Activated naive CD4-positive, alpha-beta T cell treated with anti-CD3 and anti-CD28 coated beads, Interleukin-2, amount 50 U/mL, for 24 hours (primary cell): ENCODE measurements at regions not wholly inside any gene's neighbourhood (a gene's known extent, or its start where the extent isn't known, plus 50 kb on each side); places are given as distances from the start of the nearest gene placed in this dataset.
A peak's percentile ranks its signal among the peaks of the same experiment; 100 is the strongest.

ENCODE experiments used
- H3K27ac Mint-ChIP-seq: one replicate; pipeline ENCODE4 v1.8.0; 2021; ENCODE audit warnings: mild to moderate bottlenecking, mixed read lengths
- H3K27me3 Mint-ChIP-seq: one replicate; pipeline ENCODE4 v1.8.0; 2021; ENCODE audit warnings: mixed read lengths
- H3K36me3 Mint-ChIP-seq: one replicate; pipeline ENCODE4 v1.8.0; 2021; ENCODE audit warnings: mixed read lengths
- H3K4me1 Mint-ChIP-seq: one replicate; pipeline ENCODE4 v1.8.0; 2021; ENCODE audit warnings: mixed read lengths
- H3K4me3 Mint-ChIP-seq: one replicate; pipeline ENCODE4 v1.8.0; 2021; ENCODE audit warnings: mild to moderate bottlenecking, mixed read lengths
- H3K9me3 Mint-ChIP-seq: one replicate; pipeline ENCODE4 v1.8.0; 2021; ENCODE audit warnings: mixed read lengths

DNA sequence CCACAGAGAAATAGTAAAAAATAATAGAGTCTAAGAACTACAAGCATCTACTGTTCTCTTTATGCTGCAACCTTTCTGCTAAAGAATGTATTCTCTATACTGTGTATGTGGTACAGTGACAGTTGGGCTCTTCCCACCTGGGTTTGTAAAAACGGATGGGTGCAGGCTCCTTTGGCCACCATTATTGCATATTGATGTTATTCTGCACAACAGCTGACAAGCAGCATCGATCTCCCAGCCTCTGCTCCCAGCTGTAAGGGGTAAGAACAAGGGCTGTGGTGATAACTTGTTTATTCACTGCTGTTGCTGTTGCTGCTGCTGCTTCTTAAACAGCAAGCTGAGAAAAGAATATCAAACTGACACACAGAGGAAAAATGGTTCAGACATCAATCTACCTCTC, 56.1 kb downstream of the KCNRG start:
- Mint-ChIP-seq H3K36me3 (peaks cover 9% of the 10 kb centered on the region), H3K27me3 (no peaks in the 10 kb centered on the region), H3K4me1 (peaks cover 34% of the 10 kb centered on the region), H3K27ac (no peak overlapping the region), H3K9me3 (no peaks in the 10 kb centered on the region), H3K4me3 (no peak overlapping the region)

- H3K4me3 Mint-ChIP-seq = no peak overlapping the region
- peaks cover 3% of the 10 kb centered on the region for H3K27me3 Mint-ChIP-seq
- peaks cover 9% of the 10 kb centered on the region for H3K36me3 Mint-ChIP-seq
- H3K9me3 Mint-ChIP-seq = no peaks in the 10 kb centered on the region
- H3K27ac Mint-ChIP-seq = no peak overlapping the region
- peaks cover 39% of the 10 kb centered on the region for H3K4me1 Mint-ChIP-seq
Measured at GRCh38 chr13:50072676-50073075, 57.4 kb downstream of the KCNRG start.

GRCh38 chr13:50073340-50073739, 58.1 kb downstream of the KCNRG start:
- peaks cover 40% of the 10 kb centered on the region for H3K4me1 Mint-ChIP-seq
- peaks cover 3% of the 10 kb centered on the region for H3K27me3 Mint-ChIP-seq
- H3K4me3 Mint-ChIP-seq = no peak overlapping the region
- H3K9me3 Mint-ChIP-seq = no peaks in the 10 kb centered on the region
- peaks cover 7% of the 10 kb centered on the region for H3K36me3 Mint-ChIP-seq
- no peak overlapping the region for H3K27ac Mint-ChIP-seq

DNA sequence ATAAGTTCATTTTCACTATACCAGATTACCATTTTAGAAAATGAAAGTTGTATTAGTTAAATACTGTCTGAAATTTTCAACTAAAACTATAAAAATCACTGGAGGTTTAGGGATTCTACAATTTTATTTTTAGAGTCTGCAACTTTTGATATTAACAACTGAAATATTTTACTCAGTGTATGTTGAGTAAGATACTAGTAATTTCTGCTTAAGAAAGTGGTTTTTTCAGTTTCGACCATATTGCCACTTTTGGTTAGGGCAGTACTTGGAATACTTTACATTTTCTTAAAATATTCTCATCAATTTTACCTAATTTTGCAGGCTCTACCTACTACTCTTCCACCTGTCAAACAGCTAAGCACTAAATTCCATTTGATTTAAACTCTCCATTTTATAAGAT, 59.6 kb downstream of the KCNRG start:
- Mint-ChIP-seq H3K4me1 (peaks cover 46% of the 10 kb centered on the region), H3K9me3 (no peaks in the 10 kb centered on the region), H3K4me3 (no peak overlapping the region), H3K27me3 (peaks cover 5% of the 10 kb centered on the region), H3K27ac (no peak overlapping the region), H3K36me3 (peaks cover 7% of the 10 kb centered on the region)

DNA sequence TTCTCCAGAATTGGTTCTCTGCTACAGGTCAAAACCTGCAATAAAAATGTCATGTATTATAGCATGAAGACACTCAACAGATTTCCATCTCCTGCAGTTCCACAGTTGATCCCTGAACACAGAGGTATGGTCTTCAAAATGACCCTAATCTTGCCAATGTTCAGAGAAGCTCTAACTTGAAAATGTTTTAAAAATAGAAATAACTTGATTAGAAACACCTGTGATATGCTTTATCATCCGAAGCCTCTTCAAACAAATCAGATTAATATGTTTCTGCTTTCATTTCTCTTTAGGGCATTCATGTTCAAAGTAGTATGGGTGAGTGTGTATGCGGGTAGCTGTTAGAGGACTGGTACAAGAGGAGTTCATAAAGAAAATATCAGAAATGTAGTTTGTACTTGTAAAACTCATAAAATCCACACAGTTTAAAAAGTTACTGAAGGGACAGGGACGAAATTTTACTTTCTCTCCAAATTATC, 60.4 kb downstream of the KCNRG start:
- Mint-ChIP-seq H3K4me1 (peaks cover 52% of the 10 kb centered on the region), H3K27me3 (peaks cover 5% of the 10 kb centered on the region), H3K9me3 (no peaks in the 10 kb centered on the region), H3K4me3 (peak overlapping the region; percentile 53), H3K36me3 (peaks cover 7% of the 10 kb centered on the region), H3K27ac (no peak overlapping the region)

DNA sequence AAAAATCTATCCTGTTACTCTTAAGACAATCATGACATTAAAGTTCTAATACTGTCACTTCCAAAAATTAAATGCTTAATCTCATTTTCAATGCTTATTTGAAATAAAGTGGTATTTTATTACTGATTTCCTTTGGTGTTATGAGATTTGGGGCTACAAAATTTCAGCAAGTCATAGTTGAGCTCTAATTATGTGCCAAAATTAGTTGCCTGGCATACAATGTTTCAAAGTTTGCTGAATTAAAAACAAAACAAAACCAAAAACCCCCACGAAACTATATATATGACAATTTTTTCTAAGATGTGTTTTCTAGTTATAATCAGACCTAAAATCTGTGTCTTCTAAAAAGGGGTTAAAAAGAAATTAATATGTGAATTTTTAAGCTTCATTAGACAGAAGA, 62.2 kb downstream of the KCNRG start:
- Mint-ChIP-seq H3K4me3 (no peak overlapping the region), H3K27ac (no peak overlapping the region)

DNA sequence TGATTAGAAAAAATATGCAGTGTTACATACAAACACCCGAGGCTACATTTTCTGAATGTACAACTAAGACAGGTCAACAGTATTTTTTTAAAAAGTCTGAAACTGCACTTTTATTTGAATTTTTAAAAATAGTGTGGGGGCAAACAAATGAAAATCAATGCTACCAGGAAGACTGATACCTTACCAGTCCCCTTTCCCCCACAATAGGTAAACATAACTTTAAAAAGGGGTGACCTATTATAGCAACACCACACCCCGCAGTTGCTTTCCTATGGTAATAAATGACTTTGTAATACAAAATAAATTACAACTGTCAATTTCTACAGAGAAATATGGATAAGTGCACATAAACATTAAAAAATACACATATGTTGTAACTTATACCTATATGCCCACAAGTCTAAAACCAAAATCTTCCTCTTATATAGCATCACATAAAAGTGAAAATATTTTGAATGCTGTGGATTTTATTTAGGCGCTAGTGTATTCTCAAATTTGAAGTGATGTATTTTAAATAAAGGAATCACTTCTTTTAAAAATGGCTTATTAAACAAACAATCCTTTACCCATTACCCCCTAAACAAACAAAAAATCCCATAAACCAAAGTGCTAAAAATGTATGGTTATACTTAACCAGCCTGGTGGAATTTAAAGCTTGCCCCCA, 63.1 kb downstream of the KCNRG start:
- H3K4me1 Mint-ChIP-seq = peaks cover 47% of the 10 kb centered on the region
- H3K9me3 Mint-ChIP-seq = no peaks in the 10 kb centered on the region
- peaks cover 9% of the 10 kb centered on the region for H3K36me3 Mint-ChIP-seq
- H3K27me3 Mint-ChIP-seq = peaks cover 5% of the 10 kb centered on the region
- peak overlapping the region; percentile 71 for H3K4me3 Mint-ChIP-seq
- no peak overlapping the region for H3K27ac Mint-ChIP-seq

More for the DNA sequence above, 62.2 kb downstream of the KCNRG start:
- Mint-ChIP-seq H3K9me3 (no peaks in the 10 kb centered on the region), H3K27me3 (peaks cover 5% of the 10 kb centered on the region), H3K36me3 (peaks cover 9% of the 10 kb centered on the region), H3K4me1 (peaks cover 39% of the 10 kb centered on the region)

DNA sequence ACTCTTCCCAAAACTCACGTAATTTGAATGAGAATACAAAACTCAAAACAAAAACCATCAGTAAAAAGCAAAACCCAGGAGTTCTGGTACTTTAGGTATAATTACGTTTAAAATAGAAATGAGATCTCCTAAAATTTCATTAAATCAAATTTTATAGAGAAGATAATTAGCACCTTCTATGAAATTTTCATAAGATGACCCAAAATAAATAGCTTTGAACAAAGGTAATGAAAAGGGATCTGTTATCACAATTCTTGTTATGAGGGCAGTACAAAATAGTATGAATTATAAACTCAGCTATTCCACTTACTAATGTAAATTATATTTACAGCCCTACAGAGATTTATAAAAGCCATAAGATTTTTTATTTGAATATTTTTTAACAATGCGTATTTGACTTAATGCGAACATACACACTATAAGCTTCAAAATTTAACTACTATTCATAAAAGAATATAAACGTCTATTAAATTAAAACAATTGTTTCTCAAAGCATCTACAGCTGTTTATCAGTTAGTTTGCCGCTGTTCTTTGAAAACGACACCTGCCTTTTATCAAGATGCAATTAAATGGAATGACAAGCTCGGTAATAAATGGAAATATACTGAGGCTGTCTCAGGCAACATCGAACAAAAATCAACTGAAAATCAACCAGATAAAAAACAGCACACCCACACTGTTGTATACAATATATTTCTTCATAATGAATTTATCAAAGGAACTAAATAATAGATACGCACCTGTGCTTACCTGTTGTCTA, 63.8 kb downstream of the KCNRG start:
- no peaks in the 10 kb centered on the region for H3K9me3 Mint-ChIP-seq
- H3K4me3 Mint-ChIP-seq = peak overlapping the region; percentile 100
- peaks cover 9% of the 10 kb centered on the region for H3K36me3 Mint-ChIP-seq
- peaks cover 5% of the 10 kb centered on the region for H3K27me3 Mint-ChIP-seq
- no peak overlapping the region for H3K27ac Mint-ChIP-seq
- peaks cover 47% of the 10 kb centered on the region for H3K4me1 Mint-ChIP-seq

- Mint-ChIP-seq H3K9me3 (no peaks in the 10 kb centered on the region), H3K4me1 (peaks cover 48% of the 10 kb centered on the region), H3K27ac (no peak overlapping the region), H3K36me3 (peaks cover 9% of the 10 kb centered on the region), H3K4me3 (peak overlapping the region; percentile 100), H3K27me3 (peaks cover 5% of the 10 kb centered on the region)
Measured at GRCh38 chr13:50079655-50080202, 64.5 kb downstream of the KCNRG start.

GRCh38 chr13:50080203-50080910, 65.1 kb downstream of the KCNRG start:
- Mint-ChIP-seq H3K27ac (peak overlapping the region; percentile 98), H3K4me3 (peak overlapping the region; percentile 100), H3K4me1 (peaks cover 53% of the 10 kb centered on the region), H3K36me3 (peaks cover 12% of the 10 kb centered on the region), H3K9me3 (no peaks in the 10 kb centered on the region), H3K27me3 (peaks cover 5% of the 10 kb centered on the region)

DNA sequence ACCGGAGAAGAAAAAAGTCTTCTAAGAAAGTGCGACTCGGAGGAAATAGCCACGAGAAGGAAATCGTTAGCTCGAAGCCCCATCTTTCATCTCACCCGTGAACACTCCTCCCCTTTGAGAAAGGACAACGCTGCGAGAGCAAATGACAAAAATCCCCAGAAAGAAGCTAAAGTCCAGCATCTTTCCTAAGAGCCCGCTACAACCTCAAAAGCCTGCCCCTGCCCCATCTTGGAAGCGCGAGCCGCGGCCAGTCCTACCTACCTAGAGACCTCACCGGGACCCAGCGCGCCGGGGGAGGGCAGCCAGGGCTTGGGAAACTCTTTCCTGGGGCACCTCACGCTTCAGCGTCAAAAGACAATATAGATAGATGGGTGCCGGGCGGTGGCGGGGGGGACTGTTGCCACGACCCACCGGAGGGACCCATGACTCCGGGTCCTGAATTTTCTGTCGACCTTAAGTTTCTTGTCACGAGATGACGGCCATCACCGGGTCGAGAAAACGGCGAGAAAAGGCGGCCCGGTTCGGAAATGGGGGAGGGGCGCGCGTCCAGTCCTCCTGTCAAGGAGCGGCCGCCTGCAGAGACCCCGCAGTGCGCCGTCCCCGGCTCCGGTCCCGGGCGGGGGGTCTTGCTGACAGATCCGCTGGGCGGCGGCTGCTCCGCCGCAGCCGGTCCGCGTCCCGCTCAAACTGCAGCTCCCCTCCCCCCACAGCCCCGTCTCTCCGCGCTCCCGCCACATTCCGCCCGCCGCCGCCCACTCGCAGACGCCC, 65.9 kb downstream of the KCNRG start:
- Mint-ChIP-seq H3K27ac (peak overlapping the region; percentile 100), H3K36me3 (peaks cover 8% of the 10 kb centered on the region), H3K9me3 (no peaks in the 10 kb centered on the region), H3K4me1 (peaks cover 50% of the 10 kb centered on the region), H3K4me3 (peak overlapping the region; percentile 100), H3K27me3 (peaks cover 5% of the 10 kb centered on the region)

- peaks cover 6% of the 10 kb centered on the region for H3K36me3 Mint-ChIP-seq
- H3K4me1 Mint-ChIP-seq = peaks cover 52% of the 10 kb centered on the region
- H3K27me3 Mint-ChIP-seq = peaks cover 3% of the 10 kb centered on the region
- H3K27ac Mint-ChIP-seq = peak overlapping the region; percentile 100
- H3K9me3 Mint-ChIP-seq = no peaks in the 10 kb centered on the region
- H3K4me3 Mint-ChIP-seq = peak overlapping the region; percentile 100
Measured at GRCh38 chr13:50081679-50082425, 66.6 kb downstream of the KCNRG start.

DNA sequence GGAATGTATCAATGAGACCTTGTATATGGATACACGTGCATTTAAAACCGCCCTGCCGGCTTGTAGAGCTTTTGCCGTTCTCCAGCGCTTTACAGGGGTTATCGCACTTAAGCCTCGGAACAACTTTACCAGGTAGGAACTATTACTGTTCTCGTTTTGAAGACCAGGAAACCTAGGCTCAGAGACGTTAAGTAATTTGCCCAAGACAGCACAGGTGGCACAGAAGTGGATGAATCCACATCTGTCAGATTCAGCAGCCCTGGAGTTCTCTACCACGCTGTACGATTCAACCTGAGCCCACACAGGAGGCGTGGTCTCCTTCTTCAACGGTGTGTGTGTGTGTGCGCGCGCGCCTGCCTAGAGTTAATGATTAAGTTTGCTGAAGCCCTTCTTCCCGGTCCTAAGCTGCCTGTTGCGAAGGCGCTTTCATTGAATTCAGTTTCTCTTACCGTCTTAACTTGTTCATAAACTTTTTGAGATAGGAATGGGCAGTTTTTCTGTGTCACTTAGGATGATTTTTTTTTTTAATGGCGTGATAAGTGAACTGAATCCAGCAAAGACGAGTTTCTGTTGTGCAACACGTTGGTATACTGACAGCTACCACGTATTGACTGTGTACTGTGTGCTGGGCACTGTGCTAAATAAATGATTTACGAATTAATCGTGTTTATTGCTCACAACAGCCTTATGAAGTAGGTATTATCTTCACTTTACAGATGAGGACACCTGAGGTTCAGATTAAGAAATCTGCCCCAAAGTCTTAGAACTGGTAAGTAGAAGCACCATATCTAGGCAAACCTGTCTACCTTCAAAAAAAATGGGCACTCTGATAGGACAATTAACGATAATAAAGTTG, 67.4 kb downstream of the KCNRG start:
- H3K4me3 Mint-ChIP-seq = peak overlapping the region; percentile 100
- peaks cover 3% of the 10 kb centered on the region for H3K27me3 Mint-ChIP-seq
- H3K4me1 Mint-ChIP-seq = peaks cover 51% of the 10 kb centered on the region
- H3K9me3 Mint-ChIP-seq = no peaks in the 10 kb centered on the region
- peaks cover 6% of the 10 kb centered on the region for H3K36me3 Mint-ChIP-seq
- peak overlapping the region; percentile 100 for H3K27ac Mint-ChIP-seq

- Mint-ChIP-seq H3K4me1 (peaks cover 51% of the 10 kb centered on the region), H3K36me3 (peaks cover 7% of the 10 kb centered on the region), H3K27ac (peak overlapping the region; percentile 89), H3K9me3 (no peaks in the 10 kb centered on the region), H3K4me3 (peak overlapping the region; percentile 64), H3K27me3 (no peaks in the 10 kb centered on the region)
Measured at GRCh38 chr13:50085063-50085462, 69.8 kb downstream of the KCNRG start.
